ENCODE measurements at regions not wholly inside any gene's neighbourhood (a gene's known extent, or its start where the extent isn't known, plus 50 kb on each side); places are given as distances from the start of the nearest gene placed in this dataset.

GRCh38 chr14:51527073-51527472, 124.6 kb upstream of the FRMD6 start:
- no peak for DNase-seq (ENCODE audit: low read depth, low spot score)
- peaks cover 41% of the 10 kb centered on the region for H3K4me1 Mint-ChIP-seq
- H3K27ac Mint-ChIP-seq (ENCODE audit: unreplicated experiment), result no peak overlapping the region
- no peaks in the 10 kb centered on the region for H3K27me3 Mint-ChIP-seq (ENCODE audit: low read depth)
- no peak for TF ChIP-seq CTCF (conservative IDR thresholded peaks at IDR 0.05)
- H3K36me3 Mint-ChIP-seq (ENCODE audit: low read depth), result peaks cover 3% of the 10 kb centered on the region
- H3K9me3 Mint-ChIP-seq, result peaks cover 14% of the 10 kb centered on the region
- no peak overlapping the region for H3K4me3 Mint-ChIP-seq

- H3K36me3 Mint-ChIP-seq (ENCODE audit: low read depth), result peaks cover 10% of the 10 kb centered on the region
- no peak for DNase-seq (ENCODE audit: low read depth, low spot score)
- H3K4me1 Mint-ChIP-seq, result peaks cover 50% of the 10 kb centered on the region
- no peak overlapping the region for H3K4me3 Mint-ChIP-seq
- no peaks in the 10 kb centered on the region for H3K27me3 Mint-ChIP-seq (ENCODE audit: low read depth)
- no peak overlapping the region for H3K27ac Mint-ChIP-seq (ENCODE audit: unreplicated experiment)
- no peak for TF ChIP-seq CTCF (conservative IDR thresholded peaks at IDR 0.05)
- H3K9me3 Mint-ChIP-seq, result peaks cover 14% of the 10 kb centered on the region
Measured at GRCh38 chr14:51529736-51530135, 122.0 kb upstream of the FRMD6 start.

GRCh38 chr14:51533160-51533559, 118.5 kb upstream of the FRMD6 start:
- Mint-ChIP-seq H3K36me3 (ENCODE audit: low read depth) (peaks cover 13% of the 10 kb centered on the region), H3K27me3 (ENCODE audit: low read depth) (no peaks in the 10 kb centered on the region), H3K4me3 (no peak overlapping the region), H3K27ac (ENCODE audit: unreplicated experiment) (no peak overlapping the region), H3K9me3 (peaks cover 8% of the 10 kb centered on the region), H3K4me1 (peaks cover 39% of the 10 kb centered on the region)
- DNase-seq (ENCODE audit: low read depth, low spot score), result no peak
- no peak for TF ChIP-seq CTCF (conservative IDR thresholded peaks at IDR 0.05)

- no peak for TF ChIP-seq CTCF (conservative IDR thresholded peaks at IDR 0.05)
- Mint-ChIP-seq H3K4me3 (no peak overlapping the region), H3K27ac (ENCODE audit: unreplicated experiment) (peak overlapping the region; percentile 88), H3K9me3 (peaks cover 11% of the 10 kb centered on the region), H3K4me1 (peaks cover 33% of the 10 kb centered on the region), H3K36me3 (ENCODE audit: low read depth) (peaks cover 13% of the 10 kb centered on the region), H3K27me3 (ENCODE audit: low read depth) (no peaks in the 10 kb centered on the region)
- DNase-seq (ENCODE audit: low read depth, low spot score), result no peak
Measured at GRCh38 chr14:51533872-51534553, 117.7 kb upstream of the FRMD6 start.

GRCh38 chr14:51534610-51535011, 117.1 kb upstream of the FRMD6 start:
- H3K4me3 Mint-ChIP-seq, result no peak overlapping the region
- no peak for TF ChIP-seq CTCF (conservative IDR thresholded peaks at IDR 0.05)
- H3K27ac Mint-ChIP-seq (ENCODE audit: unreplicated experiment), result peak overlapping the region; percentile 88

More at GRCh38 chr14:51534610-51535011, 117.1 kb upstream of the FRMD6 start:
- Mint-ChIP-seq H3K36me3 (ENCODE audit: low read depth) (peaks cover 13% of the 10 kb centered on the region), H3K9me3 (peaks cover 13% of the 10 kb centered on the region), H3K4me1 (peaks cover 27% of the 10 kb centered on the region), H3K27me3 (ENCODE audit: low read depth) (no peaks in the 10 kb centered on the region)
- DNase-seq (ENCODE audit: low read depth, low spot score), result no peak

Measured in neural crest cell (in vitro differentiated cells).